ENCODE measurements at regions not wholly inside any gene's neighbourhood (a gene's known extent, or its start where the extent isn't known, plus 50 kb on each side); places are given as distances from the start of the nearest gene placed in this dataset.

- no peak for DNase-seq (ENCODE audit: low read depth)
These were observed 188.2 kb downstream of the PLPP3 start for GRCh38 chr1:56390934-56391731.

GRCh38 chr1:56390232-56390867 is 189.0 kb downstream of the PLPP3 start:
- DNase-seq (ENCODE audit: low read depth), result no peak

DNA sequence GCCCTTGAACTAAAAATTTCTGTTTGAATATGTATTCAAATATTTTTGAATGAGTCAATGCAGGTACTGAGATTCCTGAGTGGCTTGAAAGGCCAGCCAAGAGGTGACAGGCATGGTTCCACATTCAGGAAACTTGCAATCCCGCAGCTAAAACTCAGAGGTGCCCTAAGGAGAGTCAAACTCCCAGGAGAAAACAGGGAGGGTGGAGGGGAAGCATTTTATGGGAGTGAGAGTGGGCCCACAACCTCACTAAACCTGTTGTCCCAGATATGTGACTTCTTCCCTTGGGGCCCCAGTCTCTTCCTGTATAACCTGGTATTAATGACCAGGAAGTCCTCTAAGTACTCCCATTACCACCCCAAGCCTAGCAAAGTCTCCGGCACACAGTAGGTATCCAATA is 189.6 kb downstream of the PLPP3 start:
- DNase-seq (ENCODE audit: low read depth), result no peak

DNA sequence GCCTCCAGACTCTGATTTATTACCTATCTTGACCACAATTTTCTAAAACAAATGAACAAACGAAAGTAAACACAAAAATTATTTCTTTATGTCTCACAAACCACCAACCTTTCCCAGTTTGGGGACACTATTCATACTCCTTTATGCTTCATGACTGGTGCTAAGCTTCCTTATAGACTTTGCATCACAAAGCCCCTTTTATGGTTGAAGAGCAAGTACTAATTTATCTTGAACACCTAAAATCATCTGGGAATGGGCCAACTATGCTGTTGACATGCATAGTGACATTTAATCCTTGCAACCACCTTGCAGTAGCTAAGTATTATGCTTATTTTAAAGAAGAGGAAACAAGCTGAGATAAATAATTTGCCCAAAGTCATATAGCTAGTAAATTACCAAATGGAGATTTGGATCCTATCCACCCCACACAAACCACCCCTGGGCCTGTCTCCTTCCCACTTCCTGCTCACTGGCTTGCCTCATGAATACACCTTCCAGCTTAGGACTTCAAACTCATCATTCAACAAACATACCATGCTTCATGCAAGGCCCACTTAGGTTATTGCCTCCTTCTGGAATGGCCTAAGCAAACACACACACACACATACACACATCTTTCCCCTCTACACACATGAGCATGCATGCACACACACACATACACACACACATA is 192.2 kb downstream of the PLPP3 start:
- DNase-seq (ENCODE audit: low read depth), result no peak

DNA sequence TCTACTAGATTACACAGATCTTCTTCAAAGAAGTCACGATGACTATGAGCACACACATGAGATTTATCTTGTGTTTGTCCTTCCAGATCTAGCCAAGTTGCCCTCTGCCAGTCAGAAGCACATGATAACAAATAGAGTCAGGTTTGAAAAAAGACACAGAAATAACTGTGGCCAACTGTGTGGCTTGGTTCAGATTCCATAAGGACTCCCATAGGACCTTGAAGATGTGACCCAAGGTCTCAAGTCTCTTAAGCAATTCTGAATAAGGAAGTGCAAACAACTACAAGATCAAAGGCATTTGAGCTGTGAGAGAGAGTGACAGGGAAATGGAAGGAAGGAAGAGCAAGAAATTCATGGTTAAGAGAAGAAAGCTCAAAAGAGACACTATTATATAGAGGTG is 194.0 kb downstream of the PLPP3 start:
- no peak for DNase-seq (ENCODE audit: low read depth)

DNA sequence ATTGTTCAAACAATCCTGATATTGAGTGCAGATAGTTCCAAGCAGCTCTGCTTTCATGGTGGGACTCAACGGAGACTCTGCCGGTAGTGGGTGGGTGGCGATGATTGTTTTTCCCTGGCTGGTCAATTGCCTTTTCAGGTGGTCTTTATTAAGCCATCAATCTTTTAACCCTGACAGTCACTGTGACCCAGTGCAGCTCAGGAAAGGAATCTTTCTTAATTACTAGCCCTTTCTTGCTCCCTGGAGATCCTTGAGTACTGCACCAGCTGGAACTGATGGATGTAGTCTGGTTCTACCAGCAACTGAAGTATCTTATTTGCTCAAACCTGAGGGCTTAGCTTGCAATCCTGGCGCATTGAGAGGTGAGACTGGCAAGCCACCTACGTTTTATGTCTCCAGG is 196.4 kb downstream of the PLPP3 start:
- DNase-seq (ENCODE audit: low read depth), result no peak

DNA sequence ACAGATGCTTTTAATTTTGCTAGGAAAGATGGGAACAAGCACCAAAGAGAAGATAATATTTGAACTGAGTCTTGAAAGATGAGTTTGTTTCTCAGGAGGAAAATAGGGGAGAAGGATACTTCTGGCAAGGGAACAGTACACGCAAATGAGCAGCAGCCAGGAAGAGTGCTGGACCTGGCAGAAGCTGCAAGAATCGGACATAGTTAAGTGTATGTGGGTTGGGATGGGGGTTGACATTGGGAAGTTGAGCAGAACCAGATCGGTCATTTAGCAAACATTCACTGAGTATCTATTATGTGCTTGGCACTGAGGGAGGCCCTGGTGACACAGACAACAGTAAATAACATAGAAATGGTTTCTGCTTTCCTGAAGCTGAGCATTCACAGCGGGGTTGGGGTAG is 198.8 kb downstream of the PLPP3 start:
- DNase-seq (ENCODE audit: low read depth), result no peak

GRCh38 chr1:56378341-56379070 is 200.9 kb downstream of the PLPP3 start:
- DNase-seq (ENCODE audit: low read depth), result no peak

DNA sequence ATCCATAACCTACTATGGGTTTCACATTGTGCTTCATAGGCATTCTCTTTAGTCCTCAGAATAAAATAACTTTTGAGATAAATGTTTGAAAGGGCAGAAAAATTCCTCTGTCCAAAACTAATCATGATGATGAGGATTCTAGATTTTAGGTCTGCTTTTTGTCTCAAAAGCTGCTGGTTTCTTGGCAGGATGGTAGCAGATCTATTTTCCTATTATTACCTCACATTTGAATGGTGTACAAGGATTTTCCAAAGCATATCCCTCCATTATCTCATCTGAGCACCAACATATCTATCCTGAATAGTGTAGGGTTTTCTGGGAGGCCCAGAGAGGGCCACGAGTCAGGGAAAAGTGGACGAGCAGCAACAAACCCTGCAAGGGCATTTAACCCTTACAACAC is 201.9 kb downstream of the PLPP3 start:
- DNase-seq (ENCODE audit: low read depth), result no peak

GRCh38 chr1:56376188-56376984 is 203.0 kb downstream of the PLPP3 start:
- no peak for DNase-seq (ENCODE audit: low read depth)

GRCh38 chr1:56375326-56375804 is 204.0 kb downstream of the PLPP3 start:
- no peak for DNase-seq (ENCODE audit: low read depth)

DNA sequence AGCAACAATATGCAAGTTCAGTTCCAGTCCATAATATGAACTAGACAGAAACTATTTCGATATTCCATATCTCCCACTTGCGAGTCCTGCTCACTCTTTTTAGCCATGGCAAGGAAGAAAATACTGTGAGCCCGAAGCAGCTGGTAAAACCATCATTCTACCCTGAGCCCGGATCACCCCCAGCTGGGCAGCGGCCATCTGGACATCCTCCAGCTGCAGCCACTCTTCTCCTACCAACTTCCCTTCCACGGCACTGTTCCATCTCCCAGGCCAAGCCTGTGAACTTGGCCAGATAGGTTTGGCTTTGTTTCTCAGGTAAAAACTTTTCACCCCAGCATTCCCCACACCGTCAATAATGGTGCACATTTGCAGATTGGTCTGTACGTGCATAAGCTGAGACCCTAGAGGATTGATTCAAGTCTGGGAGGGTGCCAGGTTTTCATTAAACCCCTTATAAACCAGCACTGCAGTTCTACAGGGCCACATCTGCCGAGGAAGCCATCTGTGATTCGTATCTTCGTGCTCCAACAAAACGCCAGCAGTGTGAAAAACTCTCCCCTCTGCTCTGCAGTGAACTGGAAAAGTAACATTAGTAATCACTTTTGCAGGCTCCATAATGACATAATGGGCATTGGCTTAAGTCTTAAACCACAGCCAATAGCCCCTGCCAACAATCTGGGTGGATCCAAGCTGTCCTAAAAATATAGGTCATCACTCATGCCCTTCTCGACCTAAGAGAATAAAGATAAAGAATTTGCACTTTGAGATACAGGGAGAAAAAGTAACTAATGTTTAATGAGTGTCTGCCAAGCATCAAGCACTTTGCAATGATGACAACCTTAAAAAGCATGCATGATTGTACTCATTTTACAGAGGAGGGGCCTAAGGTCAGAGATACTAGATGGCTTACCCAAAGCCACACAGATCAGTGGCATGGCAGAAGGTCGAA is 205.1 kb downstream of the PLPP3 start:
- DNase-seq (ENCODE audit: low read depth), result no peak

DNA sequence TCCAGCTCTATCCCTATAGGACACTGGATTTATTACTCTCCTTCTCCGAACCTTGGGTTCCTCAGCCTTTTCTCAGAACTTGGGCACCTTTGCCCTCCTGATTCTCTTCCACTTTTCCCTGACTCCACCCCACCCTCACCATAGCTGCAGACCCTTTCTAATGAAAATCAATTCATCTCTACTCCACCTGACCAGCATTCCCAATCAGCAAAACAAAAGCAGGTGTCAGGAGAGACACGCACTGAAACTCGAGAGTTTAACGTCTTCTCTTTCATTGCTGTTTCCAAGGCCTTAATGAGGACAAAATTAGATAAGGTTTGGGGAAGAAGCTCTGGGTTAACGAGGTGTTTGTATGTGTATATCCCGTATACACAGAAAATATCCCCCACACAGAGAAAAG is 208.8 kb downstream of the PLPP3 start:
- DNase-seq (ENCODE audit: low read depth), result no peak

GRCh38 chr1:56363007-56363770 is 216.2 kb downstream of the PLPP3 start:
- DNase-seq (ENCODE audit: low read depth), result no peak

GRCh38 chr1:56360021-56360420 is 219.3 kb downstream of the PLPP3 start:
- no peak for DNase-seq (ENCODE audit: low read depth)

DNA sequence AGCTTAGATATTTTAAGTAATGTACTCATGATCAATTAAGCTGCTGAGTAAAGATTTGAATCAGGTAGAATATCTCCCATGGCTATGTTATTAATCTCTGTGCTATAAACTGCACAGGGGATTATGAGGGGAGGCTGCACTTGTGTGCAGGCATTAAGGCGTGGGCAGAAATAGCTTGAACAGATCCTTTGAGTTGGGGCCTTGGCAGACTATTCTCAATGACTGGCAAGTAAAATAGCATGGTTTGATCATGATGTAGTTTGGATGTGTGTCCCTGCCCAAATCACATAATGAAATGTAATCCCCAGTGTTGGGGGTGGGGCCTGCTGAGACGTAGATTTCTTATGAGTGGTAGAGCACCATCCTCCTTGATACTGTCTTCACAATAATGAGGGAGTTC is 220.3 kb downstream of the PLPP3 start:
- no peak for DNase-seq (ENCODE audit: low read depth)

- no peak for DNase-seq (ENCODE audit: low read depth)
These were observed 221.3 kb downstream of the PLPP3 start for GRCh38 chr1:56357927-56358690.

DNA sequence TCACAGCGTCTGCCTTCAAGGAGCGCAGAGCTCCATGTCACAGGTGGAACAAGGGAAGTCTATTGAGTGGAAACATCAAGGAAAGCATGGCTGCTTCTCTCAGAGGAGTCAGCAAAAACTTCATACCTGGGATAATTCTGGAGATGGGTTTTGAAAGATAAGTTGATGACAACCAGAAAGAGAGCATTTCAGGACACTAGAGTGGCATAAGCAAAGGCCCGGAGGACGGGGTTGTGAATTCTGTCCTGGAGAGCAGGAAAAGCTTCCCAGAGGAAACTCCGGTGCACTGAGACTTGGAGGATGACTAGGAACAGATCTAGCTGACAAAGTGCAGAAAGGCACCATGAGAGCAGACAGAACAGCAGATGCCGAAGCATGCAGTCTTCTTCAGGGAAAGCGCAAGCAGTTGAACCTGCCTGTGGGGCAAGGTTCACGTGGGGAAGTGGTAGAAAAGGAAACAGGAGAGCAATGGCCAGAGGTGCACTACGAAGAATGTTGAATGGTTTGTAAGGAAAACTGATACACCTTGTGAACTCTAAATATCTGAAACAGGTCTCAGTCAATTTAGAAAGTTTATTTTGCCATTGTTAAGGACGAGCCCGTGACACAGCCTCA is 222.9 kb downstream of the PLPP3 start:
- DNase-seq (ENCODE audit: low read depth), result no peak
